RWPE1 (cell line): ENCODE measurements at regions not wholly inside any gene's neighbourhood (a gene's known extent, or its start where the extent isn't known, plus 50 kb on each side); places are given as distances from the start of the nearest gene placed in this dataset.

Source experiments
- CTCF ChIA-PET: fragments of 350-600 bp; sonication (Branson Sonifier 250); formaldehyde crosslinking; extraction: SDS; loops from one replicate; lab custom pipeline; 2021; lab: Yijun Ruan, JAX
- POLR2A ChIA-PET: fragments of 400-600 bp; formaldehyde crosslinking; extraction: SDS; loops from one replicate; lab custom pipeline; 2020; ENCODE audit warnings: antibody characterized with exemption; ENCODE audit not compliant: low non-redundant PET; lab: Yijun Ruan, JAX
- DNase-seq: peaks from one replicate; pipeline ENCODE4 v3.0.0; 2012; ENCODE audit warnings: low spot score
- H3K27ac ChIP-seq: fragments of 450-650 bp; 2 replicates; pipeline ENCODE4 v1.5.1; 2017
- TF ChIP-seq, protein P1 (sequence below): fragments of 450-650 bp; conservative IDR thresholded peaks from 2 replicates; pipeline ENCODE4 v1.5.1; 2017; ENCODE audit warnings: low read depth, mild to moderate bottlenecking

DNA sequence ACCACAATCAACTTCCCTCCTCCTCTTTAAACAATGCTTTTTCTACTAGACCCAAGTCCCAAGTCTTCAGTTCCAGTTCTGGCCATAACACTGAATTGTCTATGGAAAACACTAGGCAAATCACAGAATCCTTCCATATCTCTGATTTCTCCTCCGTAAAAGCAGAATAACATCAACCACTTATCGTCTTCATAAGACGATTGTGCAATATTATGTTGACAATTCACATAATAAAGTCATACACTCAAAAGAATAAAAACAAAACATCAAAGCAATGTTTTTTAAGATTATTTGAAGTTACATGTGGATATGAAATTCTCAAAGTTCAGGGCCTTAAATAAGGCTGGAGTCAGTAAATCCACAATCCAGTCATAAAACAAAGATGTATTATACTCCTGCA lies 84.4 kb downstream of the MTERF1 start:
- DNase-seq, result no peak
- ChIA-PET POLR2A (no interaction called here), CTCF (no interaction called here)
- H3K27ac ChIP-seq, result no peak overlapping the region
- TF ChIP-seq, protein P1, sequence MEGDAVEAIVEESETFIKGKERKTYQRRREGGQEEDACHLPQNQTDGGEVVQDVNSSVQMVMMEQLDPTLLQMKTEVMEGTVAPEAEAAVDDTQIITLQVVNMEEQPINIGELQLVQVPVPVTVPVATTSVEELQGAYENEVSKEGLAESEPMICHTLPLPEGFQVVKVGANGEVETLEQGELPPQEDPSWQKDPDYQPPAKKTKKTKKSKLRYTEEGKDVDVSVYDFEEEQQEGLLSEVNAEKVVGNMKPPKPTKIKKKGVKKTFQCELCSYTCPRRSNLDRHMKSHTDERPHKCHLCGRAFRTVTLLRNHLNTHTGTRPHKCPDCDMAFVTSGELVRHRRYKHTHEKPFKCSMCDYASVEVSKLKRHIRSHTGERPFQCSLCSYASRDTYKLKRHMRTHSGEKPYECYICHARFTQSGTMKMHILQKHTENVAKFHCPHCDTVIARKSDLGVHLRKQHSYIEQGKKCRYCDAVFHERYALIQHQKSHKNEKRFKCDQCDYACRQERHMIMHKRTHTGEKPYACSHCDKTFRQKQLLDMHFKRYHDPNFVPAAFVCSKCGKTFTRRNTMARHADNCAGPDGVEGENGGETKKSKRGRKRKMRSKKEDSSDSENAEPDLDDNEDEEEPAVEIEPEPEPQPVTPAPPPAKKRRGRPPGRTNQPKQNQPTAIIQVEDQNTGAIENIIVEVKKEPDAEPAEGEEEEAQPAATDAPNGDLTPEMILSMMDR, result no peak

DNA sequence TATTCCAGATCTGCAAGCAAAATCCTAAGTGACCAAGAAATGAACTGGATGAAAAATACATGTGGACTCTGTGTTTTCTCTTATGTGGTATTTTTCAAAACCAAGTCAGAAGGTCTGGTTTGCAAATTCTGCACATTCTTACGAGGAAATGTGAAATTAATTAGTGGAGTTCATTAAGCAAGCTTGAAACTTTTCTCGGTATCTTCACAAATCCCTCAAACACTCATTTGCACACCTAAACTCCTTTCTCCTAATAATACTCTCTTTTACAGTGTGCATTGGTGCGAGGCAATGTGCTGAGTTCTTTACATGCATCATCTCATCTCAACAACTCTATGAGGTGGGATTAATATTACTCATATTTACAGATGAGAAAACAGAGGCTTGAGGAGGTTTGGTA lies 82.1 kb downstream of the MTERF1 start:
- POLR2A ChIA-PET, result no interaction called here
- CTCF ChIA-PET, result no interaction called here

GRCh38 chr7:91800389-91800788 lies 80.1 kb downstream of the MTERF1 start:
- CTCF ChIA-PET, result no interaction called here
- H3K27ac ChIP-seq, result no peak overlapping the region
- POLR2A ChIA-PET, result no interaction called here
- no peak for DNase-seq
- TF ChIP-seq, protein P1, result no peak

More for the DNA sequence above, 82.1 kb downstream of the MTERF1 start:
- DNase-seq, result no peak
- H3K27ac ChIP-seq, result no peak overlapping the region
- TF ChIP-seq, protein P1, result no peak

- no peak for DNase-seq
- H3K27ac ChIP-seq, result no peak overlapping the region
- ChIA-PET CTCF (no interaction called here), POLR2A (no interaction called here)
- TF ChIP-seq, protein P1, result no peak
Measured at GRCh38 chr7:91801331-91801983, 79.0 kb downstream of the MTERF1 start.

DNA sequence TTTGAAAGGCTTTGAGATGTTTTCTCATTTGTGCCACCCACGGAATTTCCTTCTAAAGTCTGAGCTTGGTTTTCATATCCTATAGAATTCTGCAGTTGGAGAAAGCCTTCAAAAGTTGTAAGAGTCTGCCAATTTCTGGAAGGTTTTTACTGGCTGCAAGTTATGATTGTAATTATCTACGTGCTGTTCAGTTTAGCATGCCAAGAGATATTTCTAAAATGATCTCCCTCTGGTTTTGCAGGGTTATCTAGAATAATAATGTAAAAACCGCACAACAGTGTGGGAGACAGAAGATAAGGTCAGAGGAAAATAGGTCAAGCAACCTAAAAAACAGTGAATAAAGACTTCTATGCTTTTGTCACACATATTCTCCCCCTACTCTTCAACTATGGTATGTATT lies 69.3 kb downstream of the MTERF1 start:
- no peak for DNase-seq
- TF ChIP-seq, protein P1, result no peak
- ChIA-PET POLR2A (no interaction called here), CTCF (no interaction called here)
- H3K27ac ChIP-seq, result no peak overlapping the region

GRCh38 chr7:91811641-91812040 lies 68.9 kb downstream of the MTERF1 start:
- no peak for DNase-seq
- TF ChIP-seq, protein P1, result no peak
- no peak overlapping the region for H3K27ac ChIP-seq
- ChIA-PET POLR2A (no interaction called here), CTCF (no interaction called here)
